ENCODE measurements at regions not wholly inside any gene's neighbourhood (a gene's known extent, or its start where the extent isn't known, plus 50 kb on each side); places are given as distances from the start of the nearest gene placed in this dataset.
"Not testable (repeated sequence)": the region's sequence is repeated elsewhere in the genome, so short reads cannot be mapped to it uniquely, and the experiment has no call there.

DNA sequence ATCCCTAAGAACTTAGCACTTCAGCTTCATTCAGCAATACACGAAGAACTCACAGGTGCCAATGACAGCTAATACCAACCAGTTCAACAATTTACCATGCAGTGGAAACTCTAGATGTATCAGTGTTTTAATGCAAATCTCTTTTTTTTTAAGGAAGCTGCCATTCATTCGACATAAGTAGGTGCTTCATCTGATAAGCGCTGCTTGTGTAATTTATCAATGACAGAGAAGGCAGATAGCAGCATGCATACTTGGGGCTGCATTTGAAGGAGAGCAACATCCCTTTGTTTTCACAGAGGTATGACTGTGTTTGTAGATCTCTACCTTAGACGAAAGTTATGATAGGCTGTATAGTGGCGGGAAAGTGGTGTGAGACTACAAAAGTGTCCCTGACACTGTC, 977.1 kb downstream of the AACS start:
- no peaks in the 10 kb centered on the region for H3F3A ChIP-seq (ENCODE audit: low read depth)
- H3K9me3 Mint-ChIP-seq: peaks cover 8% of the 10 kb centered on the region
- H3K4me3 Mint-ChIP-seq: no peak overlapping the region
- H3K4me2 ChIP-seq: no peak overlapping the region
- H4K20me1 ChIP-seq (ENCODE audit: low read depth): no peaks in the 10 kb centered on the region
- no peaks in the 10 kb centered on the region for H3K79me2 ChIP-seq (ENCODE audit: low read depth)
- no peak overlapping the region for H2AFZ ChIP-seq (replicated peaks)
- peaks cover 5% of the 10 kb centered on the region for H3K27me3 Mint-ChIP-seq (ENCODE audit: insufficient read depth, low read depth)
- no peak overlapping the region for H3K4me3 ChIP-seq
- H3K9ac ChIP-seq: no peak overlapping the region
- TF ChIP-seq CTCF (IDR thresholded peaks at IDR 0.05) (no peak), EZH2phosphoT487 (IDR thresholded peaks at IDR 0.05) (no peak), EZH2 (IDR thresholded peaks at IDR 0.05) (no peak)
- no peaks in the 10 kb centered on the region for H3K27me3 ChIP-seq
- no peaks in the 10 kb centered on the region for H3K36me3 ChIP-seq
- H3K4me1 Mint-ChIP-seq: no peaks in the 10 kb centered on the region
- no peaks in the 10 kb centered on the region for H3K9me3 ChIP-seq (ENCODE audit: low read depth)
- H3K36me3 Mint-ChIP-seq: no peaks in the 10 kb centered on the region
- DNase-seq (ENCODE audit: low spot score): no peak
- no peak overlapping the region for H3K27ac ChIP-seq
- H3K27ac Mint-ChIP-seq: no peak overlapping the region
- no peaks in the 10 kb centered on the region for H3K4me1 ChIP-seq

- H3K4me2 ChIP-seq; H3K4me3 Mint-ChIP-seq; H3K9ac ChIP-seq; H4K20me1 ChIP-seq (ENCODE audit: low read depth); H3K79me2 ChIP-seq (ENCODE audit: low read depth); H3K4me1 Mint-ChIP-seq; H3F3A ChIP-seq (ENCODE audit: low read depth); H3K27me3 ChIP-seq; H2AFZ ChIP-seq (replicated peaks); H3K9me3 ChIP-seq (ENCODE audit: low read depth); H3K4me3 ChIP-seq; H3K27me3 Mint-ChIP-seq (ENCODE audit: insufficient read depth, low read depth); H3K27ac ChIP-seq; H3K36me3 Mint-ChIP-seq; H3K4me1 ChIP-seq; H3K9me3 Mint-ChIP-seq; H3K27ac Mint-ChIP-seq; DNase-seq (ENCODE audit: low spot score); H3K36me3 ChIP-seq: not testable (repeated sequence)
Measured at GRCh38 chr12:126049501-126049900, 984.3 kb downstream of the AACS start.

DNA sequence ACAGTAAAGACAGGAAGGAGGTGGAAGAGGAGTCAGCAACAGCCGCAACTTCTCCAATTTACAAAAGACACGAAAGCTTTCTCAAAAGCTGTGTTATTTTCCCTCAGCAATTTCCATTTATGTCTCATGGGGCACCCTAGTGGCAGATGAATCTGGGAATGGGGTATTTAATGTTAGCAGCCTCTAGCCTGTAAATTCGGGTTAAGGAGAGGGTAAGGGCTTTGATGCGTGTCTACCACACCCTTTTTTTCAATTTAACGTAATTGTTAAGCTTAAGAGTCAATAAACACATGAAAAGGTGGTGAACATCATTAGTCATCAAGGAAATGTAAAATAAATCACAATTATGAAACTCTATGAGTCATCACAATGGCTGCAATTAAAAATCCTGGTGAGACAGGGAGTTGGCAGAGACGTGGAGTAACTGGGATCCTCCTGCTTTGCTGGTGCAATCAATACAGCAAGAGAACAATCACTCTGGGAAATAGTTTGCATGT, 986.4 kb downstream of the AACS start:
- no peaks in the 10 kb centered on the region for H3K9me3 ChIP-seq (ENCODE audit: low read depth)
- H3K27me3 Mint-ChIP-seq (ENCODE audit: insufficient read depth, low read depth): peaks cover 5% of the 10 kb centered on the region
- no peak overlapping the region for H3K4me3 ChIP-seq
- no peak overlapping the region for H3K27ac Mint-ChIP-seq
- no peaks in the 10 kb centered on the region for H3K4me1 ChIP-seq
- H3K79me2 ChIP-seq (ENCODE audit: low read depth): no peaks in the 10 kb centered on the region
- no peak overlapping the region for H3K4me3 Mint-ChIP-seq
- no peaks in the 10 kb centered on the region for H3K9me3 Mint-ChIP-seq
- no peaks in the 10 kb centered on the region for H3K27me3 ChIP-seq
- no peak overlapping the region for H3K9ac ChIP-seq
- H2AFZ ChIP-seq (replicated peaks): no peak overlapping the region
- H3K4me1 Mint-ChIP-seq: no peaks in the 10 kb centered on the region
- TF ChIP-seq CTCF (IDR thresholded peaks at IDR 0.05) (no peak), EZH2phosphoT487 (IDR thresholded peaks at IDR 0.05) (no peak), EZH2 (IDR thresholded peaks at IDR 0.05) (no peak)
- H3K27ac ChIP-seq: no peak overlapping the region
- no peaks in the 10 kb centered on the region for H3F3A ChIP-seq (ENCODE audit: low read depth)
- no peaks in the 10 kb centered on the region for H4K20me1 ChIP-seq (ENCODE audit: low read depth)
- no peaks in the 10 kb centered on the region for H3K36me3 Mint-ChIP-seq
- no peak overlapping the region for H3K4me2 ChIP-seq
- no peaks in the 10 kb centered on the region for H3K36me3 ChIP-seq
- no peak for DNase-seq (ENCODE audit: low spot score)

- no peak overlapping the region for H3K27ac ChIP-seq
Measured at GRCh38 chr12:126055521-126055920, 990.3 kb downstream of the AACS start.

More at GRCh38 chr12:126055521-126055920, 990.3 kb downstream of the AACS start:
- H3K9me3 Mint-ChIP-seq: no peaks in the 10 kb centered on the region
- H4K20me1 ChIP-seq (ENCODE audit: low read depth): no peaks in the 10 kb centered on the region
- H3F3A ChIP-seq (ENCODE audit: low read depth): no peaks in the 10 kb centered on the region
- TF ChIP-seq EZH2phosphoT487 (IDR thresholded peaks at IDR 0.05): no peak
- TF ChIP-seq EZH2 (IDR thresholded peaks at IDR 0.05): no peak
- no peak for TF ChIP-seq CTCF (IDR thresholded peaks at IDR 0.05)
- H3K36me3 ChIP-seq: no peaks in the 10 kb centered on the region
- H3K27ac Mint-ChIP-seq: no peak overlapping the region
- no peaks in the 10 kb centered on the region for H3K9me3 ChIP-seq (ENCODE audit: low read depth)
- H3K4me1 Mint-ChIP-seq: no peaks in the 10 kb centered on the region
- H3K36me3 Mint-ChIP-seq: no peaks in the 10 kb centered on the region
- no peak for DNase-seq (ENCODE audit: low spot score)
- H3K4me2 ChIP-seq: no peak overlapping the region
- H3K27me3 ChIP-seq: no peaks in the 10 kb centered on the region
- H3K9ac ChIP-seq: no peak overlapping the region
- no peaks in the 10 kb centered on the region for H3K27me3 Mint-ChIP-seq (ENCODE audit: insufficient read depth, low read depth)
- H3K4me3 Mint-ChIP-seq: no peak overlapping the region
- no peak overlapping the region for H2AFZ ChIP-seq (replicated peaks)
- no peak overlapping the region for H3K4me3 ChIP-seq
- H3K4me1 ChIP-seq: no peaks in the 10 kb centered on the region
- no peaks in the 10 kb centered on the region for H3K79me2 ChIP-seq (ENCODE audit: low read depth)
